HG02884 (cell line): ENCODE measurements at regions not wholly inside any gene's neighbourhood (a gene's known extent, or its start where the extent isn't known, plus 50 kb on each side); places are given as distances from the start of the nearest gene placed in this dataset.

ENCODE experiments used
- ATAC-seq: cut with Tn5 transposase; IDR thresholded peaks from one replicate; pipeline ENCODE4 v1.9.1; 2021; ENCODE audit warnings: mild to moderate bottlenecking, moderate library complexity; ENCODE audit not compliant: unreplicated experiment

DNA sequence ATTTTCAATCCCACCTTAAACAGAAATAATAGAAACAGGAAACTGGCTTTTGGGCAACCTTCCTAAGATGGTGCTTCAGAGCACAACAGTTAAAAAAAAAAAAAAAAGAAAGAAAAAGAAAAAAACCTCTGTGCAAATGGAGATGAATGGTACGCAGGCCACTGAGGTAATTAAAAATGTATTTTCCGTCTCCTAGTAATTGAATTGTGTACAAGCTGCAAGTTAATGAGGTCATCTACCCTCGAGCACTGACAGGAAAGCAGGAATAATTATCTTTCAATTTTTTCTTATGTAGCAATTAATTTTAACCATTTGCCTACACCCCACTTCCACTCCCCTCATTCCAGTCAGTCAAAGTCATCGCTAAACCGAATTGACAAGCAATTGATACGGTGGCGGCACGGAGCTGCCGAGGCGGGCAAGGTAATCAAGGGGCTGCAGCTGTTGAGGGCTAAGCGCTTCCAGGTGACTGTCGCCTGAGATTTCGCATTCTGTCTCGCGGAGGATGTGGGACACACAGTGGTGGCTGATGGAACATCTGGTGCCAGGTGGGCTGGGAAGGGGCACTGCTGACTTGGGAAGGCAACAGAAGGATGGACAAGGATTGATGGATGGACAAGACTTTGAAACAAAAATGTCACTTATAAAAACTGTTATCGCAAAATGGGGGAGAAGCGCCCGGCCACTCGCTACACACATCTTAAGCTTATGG, 109.4 kb downstream of the RCN1 start:
- no peak for ATAC-seq

DNA sequence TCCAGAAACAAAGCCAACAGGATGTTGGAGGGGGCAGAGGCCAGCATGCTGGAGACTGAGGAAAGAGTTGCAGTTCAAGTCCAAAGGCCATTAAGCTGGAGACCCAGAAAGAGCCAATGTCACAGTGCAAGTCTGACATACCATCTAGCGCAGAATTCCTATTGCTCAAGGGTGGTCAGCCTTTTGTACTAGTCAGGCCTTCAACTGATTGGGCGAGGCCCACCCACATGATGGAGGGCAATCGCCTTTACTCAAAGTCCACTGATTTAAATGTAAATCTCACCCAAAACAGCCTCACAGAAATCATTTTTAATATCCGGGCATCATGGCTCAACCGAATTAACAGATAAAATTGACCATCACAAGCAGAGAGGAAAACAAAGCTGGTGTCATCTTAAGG, 113.9 kb downstream of the RCN1 start:
- no peak for ATAC-seq

DNA sequence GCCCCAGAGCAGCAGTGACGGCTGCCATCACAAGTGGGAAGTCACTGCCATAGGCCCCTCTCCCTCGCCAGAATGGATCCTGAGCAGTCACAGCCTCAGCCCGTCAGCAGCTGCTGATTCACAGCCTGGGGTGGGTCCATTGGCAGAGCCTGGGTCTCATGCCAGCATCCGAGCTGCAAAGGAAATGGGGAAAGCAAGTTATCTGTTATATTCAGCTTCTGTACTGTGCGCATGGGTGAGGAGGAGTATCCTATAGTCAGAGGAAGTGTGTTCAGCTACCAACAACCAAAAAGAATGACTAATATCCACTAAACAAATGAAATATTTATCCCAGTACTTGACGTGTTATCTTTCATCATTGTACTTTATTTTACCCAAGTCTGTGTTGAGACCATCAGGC, 119.7 kb downstream of the RCN1 start:
- ATAC-seq = no peak

DNA sequence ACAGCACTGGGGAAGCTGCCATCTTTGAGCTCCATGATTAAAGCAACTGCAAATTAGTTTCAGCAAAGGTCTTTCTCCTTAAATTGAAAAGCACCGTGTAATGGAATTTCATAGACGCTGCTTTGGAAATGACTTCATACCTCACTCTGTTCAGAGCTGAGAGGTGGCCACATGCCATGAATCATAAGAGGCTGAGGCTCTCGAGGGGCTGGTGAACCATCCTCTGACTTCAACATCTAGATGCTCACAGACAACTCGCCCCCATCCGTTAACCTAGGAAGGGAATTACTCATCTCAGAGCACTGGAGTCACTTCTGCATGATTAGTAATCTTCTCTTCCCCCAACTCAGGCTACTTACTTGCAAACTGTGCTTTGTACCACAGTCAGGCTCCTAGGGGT, 122.3 kb downstream of the RCN1 start:
- no peak for ATAC-seq

DNA sequence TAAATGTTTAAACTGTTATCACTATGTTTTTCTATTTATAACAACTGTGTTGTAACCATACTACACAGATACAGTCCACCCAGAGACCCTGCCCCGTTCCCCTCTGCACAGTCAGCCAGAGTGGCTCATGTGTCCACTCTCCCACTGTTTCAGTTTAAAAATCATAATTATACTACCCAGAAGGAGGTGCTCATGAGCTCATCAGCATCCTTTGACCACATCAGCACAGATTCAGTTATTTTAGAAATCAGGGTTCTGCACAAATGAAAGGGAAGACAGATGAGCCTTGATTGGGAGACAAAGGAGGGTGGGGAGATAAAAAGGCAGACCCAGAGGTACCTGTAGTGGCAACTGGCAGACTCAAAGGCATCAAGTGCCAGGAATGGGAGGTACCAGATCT, 124.3 kb downstream of the RCN1 start:
- no peak for ATAC-seq

DNA sequence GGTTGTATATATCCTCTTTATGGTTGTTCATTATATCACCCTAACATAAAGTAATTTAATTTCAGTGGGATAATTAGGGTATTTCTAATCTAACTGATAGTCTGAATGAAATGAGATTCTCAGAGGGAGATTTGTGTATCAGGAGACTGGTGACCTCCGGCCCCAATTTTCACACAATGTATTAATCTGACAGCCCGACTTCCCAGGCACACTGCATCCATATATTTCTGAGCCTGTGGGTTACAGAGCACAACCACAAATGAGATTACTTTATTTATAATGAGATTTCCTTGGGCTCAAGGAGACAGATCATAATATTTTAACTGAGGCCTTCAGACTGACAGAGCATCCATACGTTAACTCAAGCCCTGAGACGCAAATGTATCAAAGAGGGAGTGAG, 125.9 kb downstream of the RCN1 start:
- no peak for ATAC-seq

DNA sequence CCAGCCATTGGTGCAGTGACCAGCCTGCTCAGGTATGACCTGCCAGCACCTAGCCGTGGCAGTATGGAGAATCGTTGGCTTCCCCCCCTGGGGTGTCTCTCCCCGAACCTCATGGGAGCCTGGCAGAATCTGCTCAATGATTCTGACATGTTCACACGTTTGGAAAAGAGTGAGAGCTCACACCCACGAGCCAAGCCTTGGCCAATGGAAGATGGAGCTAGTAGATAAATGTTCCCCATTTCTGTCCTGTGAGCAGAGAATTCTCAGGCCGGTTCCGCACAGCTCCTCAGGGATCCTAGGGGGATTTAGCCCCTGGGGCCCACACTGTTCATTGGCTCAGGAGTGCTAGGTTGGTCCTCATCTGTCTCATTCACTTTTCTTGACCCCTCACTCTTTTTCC, 128.4 kb downstream of the RCN1 start:
- ATAC-seq = no peak

DNA sequence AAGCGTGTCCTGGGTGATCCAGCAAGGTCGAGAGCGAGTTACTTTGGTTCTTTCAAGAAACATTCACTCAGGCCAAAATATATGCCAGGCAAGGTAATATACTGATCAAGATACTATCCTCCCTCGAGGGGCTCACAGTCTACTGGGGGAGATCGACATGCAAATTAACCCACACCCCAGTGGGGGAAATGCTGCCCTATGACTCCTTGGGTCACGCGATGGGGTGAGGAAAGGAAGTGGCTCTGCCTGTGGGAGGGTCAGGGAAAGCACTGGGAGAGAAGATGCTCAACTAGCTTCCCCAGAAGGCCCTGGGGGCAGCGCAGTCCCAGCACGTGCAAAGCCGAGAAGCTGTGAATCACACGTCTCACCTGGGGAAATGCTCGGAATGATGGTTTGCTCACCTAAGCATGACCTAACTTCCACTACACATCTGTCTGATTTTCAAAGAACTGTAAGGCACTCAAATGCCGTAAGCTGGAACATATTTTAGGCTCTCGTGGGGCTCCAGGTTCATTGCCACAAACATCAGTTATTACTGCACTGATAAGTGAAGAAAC, 130.7 kb downstream of the RCN1 start:
- ATAC-seq = no peak

DNA sequence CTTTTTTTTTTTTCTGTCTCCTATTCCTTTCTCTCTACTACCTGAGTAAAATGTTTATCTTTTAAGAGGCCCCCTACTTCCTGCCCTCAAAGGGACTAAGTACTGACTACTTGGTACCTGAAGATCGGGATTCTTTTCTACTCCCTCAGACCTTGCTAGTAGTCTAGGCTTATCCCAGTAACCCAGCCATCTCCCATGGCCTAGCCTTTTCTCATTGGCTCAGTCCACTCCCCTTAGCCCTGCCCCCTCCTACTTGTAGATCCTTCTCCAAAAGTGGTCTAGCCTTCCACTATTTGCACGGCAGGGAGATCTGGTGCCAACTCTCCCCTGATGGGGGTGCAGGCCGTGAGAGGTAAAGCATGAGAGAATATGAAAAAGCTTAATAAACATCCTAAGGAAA, 133.7 kb downstream of the RCN1 start:
- ATAC-seq = no peak

DNA sequence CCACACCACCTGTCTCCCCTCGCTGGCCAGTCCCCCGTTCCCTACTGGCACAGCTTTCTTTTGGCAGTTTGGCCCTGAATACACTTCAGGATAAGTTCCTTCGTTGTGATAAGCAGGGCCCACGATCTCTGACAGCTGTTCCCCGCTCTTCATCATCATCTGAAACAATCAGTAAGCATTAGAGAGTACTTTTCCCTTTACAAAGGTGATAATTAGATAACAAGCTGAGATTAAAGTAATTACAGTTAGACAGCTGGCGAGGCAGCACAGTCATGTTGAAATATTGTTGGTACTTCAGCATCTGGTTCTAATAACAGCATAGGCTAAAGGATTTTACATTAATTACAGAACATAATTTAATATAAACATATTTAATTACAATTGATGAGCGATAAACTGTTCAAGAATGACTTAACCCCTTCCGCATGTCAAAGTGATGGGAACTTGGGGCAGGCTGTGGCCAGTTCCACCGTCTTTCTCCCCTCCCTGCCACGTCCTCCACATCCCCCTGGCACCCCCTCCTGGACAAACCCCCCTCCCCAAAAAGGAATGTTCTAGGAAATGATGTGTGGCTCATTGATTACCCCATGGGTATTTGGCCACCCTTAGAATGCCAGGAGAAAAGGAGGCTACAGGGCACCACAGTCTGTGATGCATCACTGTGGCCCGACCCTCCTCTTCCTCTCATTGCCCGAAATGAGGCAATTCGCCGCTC, 134.9 kb downstream of the RCN1 start:
- ATAC-seq = no peak

DNA sequence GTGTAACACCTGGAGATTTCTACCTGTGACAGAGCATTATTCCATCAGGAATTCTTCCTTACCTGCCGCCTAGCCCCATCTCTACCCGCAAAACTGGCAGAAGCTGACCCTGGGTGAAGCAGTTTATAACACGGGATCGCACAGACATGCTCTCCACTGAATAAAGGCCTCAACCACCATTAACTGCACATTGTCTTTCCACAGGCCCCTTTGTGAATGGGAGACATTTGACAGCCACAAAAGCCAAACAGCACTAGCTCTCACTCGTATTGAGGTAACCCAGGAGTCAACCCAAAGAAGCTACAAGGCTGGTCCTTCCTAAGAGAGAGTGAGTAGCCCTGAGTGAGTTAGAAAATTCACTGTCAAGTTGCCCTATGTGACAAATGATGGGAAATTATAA, 135.6 kb downstream of the RCN1 start:
- ATAC-seq = no peak

DNA sequence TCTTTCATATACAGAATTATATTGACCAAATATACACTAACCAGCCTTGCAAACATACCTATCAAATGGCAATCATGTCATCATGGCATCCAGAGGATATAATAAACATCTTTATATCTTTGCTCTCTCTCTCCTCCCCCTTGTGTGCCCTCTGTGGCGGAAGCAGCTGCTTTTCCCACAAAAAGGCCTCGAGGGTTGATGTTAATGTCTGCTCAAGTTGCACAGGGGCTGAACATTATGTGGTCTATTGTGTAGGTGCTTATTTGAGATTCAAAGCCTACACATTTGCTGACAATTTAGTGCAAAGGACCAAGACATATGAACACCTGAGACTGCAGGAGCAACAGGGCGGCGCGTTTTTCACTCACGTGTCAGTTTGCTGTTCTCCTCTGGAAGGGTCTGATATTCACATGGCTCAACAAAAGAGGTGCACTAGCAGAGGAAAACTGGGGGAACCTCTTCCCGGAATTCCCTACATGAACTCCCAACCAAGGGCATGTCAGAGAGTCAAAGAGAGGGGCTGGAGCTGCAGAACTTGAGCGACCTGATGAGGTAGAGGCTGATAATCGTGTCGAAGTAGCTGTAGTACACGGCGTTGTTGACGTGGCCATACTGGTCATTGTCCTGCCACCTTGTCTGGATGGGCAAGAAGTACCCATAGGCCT, 138.8 kb downstream of the RCN1 start:
- ATAC-seq = no peak

DNA sequence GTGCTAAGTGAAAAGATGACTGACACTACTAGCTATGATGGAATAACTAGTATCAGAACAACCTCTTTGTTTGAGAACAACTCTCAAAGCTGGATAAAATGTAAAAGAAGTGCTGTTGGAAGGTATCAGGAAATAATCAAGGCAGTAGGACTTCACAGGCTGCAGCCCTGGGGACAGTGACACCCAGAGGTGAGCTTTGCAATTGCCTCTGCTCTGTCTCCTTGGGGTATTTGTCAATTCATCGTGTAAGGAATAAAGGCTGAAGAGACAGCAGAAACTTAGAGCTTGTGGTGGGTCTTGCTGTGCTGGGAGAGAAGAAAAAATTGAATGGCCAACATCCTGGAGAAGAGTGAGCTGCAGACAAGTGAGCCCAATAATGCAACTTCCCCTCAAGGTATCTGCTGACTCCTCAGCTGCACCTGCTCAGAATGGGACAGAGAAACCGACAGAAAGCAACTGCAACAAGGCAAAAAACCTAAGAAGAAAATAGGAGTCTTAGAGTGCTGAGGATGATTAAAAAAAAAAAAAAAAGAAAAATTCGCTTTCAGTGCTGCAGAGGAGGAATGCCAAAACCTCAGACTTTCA, 141.1 kb downstream of the RCN1 start:
- ATAC-seq = peak; percentile 92

DNA sequence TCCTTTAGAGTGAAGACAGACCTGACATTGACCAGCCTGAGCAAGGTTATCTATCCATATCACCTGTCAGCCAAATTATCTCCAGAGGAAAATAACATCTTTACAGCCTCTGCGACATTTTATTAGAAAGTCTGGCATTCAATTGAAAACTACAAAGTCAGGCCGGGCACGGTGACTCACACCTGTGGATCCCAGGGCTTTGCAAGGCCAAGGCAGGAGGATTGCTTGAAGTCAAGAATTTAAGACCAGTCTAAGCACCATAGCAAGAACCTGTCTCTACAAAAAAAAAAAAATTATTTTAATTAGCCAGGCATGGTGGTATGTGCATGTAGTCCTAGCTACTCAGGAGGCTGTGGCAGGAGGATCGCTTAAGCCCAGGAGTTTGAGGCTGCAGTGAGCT, 141.6 kb downstream of the RCN1 start:
- ATAC-seq = no peak

DNA sequence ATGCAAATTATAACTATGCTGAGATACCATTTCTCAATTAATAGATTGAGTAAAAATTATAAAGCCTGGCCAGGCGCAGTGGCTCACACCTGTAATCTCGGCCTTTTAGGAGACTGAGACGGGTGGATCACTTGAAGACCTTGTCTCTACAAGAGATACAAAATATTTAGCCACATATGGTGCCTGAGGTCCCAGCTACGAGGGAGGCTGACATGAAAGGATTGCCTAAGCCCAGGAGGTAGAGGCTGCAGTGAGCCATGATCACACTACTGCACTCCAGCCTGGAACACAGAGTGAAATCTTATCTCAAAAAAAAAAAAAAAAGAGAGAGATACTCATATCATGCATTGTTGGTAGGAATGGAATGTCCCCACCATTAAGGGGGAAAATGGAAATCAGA, 142.4 kb downstream of the RCN1 start:
- no peak for ATAC-seq

DNA sequence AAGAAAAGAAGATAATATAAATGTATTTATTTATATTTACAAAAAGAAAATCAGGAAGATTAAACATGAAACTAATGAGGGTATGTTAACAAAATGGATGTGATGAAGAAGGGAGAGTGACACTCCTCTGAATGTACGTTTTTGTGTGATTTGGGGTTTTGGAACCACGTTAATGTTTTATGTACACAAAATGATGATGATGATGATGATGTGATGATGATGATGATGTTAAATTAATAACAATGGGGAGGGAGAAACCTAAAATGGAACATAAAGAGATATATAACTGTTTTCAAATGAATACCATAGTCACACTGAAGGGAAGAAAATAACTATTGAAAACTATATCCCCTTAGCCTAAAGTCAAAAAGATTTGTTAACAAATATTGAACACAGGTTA, 143.1 kb downstream of the RCN1 start:
- no peak for ATAC-seq

DNA sequence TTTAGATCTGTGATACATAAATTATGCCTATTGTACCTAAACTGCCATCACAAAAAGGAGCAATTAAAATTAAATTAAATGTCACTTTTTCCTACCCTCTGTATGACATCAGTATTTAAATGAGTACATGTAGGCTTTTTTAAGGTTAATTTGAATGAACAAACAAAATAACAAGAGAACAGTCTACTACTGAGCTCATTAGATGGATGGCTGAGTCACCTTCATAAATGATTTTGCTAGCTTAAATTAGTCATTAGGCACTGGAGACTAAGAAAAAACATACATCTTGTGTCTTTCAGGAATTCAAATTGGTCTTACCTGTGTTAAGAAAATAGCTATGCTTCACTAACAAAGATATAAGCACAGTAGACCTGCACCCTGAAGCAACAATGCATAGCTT, 153.6 kb downstream of the RCN1 start:
- no peak for ATAC-seq

DNA sequence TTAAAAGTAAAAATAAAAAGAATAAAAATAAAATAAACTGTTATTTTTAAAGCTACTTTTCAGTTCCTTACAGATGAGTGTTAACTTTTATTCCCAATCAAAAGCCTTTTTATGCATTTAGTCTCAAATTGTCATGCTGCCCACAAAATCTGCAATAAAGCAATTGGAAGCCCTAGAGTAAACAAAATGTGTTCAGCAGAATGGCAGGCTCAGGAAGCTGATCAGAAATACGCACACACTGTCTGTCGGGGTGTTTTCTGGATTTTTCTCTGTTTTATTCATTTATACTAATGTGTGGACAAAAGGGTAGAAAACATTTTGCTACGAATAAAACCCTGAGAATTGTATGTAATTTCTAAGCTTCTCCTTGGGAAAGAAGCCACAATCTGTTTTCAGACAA, 162.8 kb downstream of the RCN1 start:
- no peak for ATAC-seq

DNA sequence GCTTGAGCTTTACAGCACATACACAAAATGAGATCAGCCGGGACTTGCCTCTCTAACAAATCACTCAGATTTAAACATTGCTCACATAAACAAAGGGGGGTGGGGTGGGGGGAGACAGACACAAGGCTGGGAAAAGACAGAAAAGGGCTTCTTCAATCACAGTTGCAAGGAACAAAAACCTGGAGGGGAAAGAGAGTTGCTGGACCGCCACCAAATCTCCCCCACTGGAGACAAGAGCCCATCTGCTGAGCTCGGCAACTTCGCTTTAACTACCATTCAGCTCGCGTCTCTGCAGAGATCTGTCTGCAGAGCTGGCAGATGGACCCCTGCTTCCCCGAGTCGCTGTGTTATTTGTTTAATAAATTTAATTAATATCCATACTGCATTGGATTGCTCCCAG, 165.0 kb downstream of the RCN1 start:
- ATAC-seq = no peak

DNA sequence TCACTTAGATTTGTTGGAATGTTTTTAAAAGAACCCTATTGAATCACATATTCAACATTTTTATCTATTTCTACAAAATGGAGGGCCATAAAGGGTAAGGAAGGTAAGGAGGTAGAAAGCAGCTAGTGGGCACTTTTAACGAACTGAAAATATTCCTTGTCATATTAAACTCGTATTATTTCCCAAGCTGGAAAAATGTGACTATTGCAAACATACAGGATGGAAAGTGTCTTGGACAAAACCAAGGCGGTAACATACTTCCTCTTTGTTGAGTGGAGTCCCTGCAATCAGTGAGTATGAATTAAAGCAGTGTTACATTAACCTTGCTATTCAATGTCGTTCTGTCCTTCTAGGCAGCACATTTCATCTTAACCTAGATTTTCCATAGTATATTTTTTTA, 165.6 kb downstream of the RCN1 start:
- ATAC-seq = no peak

DNA sequence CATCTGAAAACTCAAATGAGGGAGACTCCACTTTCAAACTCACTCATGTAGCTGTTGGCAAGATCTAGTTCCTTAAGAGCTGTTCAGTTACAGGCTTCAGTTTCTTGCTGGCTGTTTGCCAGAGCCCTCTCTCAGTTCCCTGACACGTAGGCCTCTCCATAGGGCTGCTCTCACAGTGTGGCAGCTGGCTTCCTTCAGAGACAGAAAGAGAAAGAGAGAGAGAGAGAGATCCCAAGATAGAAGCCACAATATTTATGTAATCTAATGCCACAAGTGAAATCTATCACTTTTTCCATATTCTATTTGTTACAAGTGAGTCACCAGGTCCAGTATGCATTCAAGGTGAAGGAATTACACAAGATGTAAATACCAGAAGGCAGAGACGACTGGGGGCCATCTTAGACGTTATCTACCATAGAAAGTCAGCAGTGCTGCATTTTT, 168.8 kb downstream of the RCN1 start:
- peak; percentile 98 for ATAC-seq

DNA sequence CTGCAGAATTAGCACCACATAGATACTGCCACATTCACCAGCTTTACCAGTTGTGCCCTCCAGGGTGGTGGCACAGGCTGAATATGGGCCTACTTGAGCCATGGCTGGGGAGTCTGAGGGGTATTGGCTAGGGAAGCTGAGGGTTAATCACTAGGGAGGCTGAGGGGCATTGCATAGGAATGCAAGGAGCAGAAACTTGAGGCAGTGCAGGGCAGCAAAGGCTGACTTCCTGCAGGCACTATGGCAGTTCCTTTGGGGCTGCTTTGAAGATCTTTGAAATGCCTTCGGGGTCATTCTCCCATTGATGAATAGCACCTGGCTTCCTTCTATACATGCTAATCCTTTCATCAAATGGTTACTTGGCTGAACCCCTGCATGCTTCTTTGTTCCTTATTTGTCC, 171.5 kb downstream of the RCN1 start:
- no peak for ATAC-seq
